HG02973 (cell line): ENCODE measurements at regions not wholly inside any gene's neighbourhood (a gene's known extent, or its start where the extent isn't known, plus 50 kb on each side); places are given as distances from the start of the nearest gene placed in this dataset.

ENCODE experiments used
- ATAC-seq: cut with Tn5 transposase; IDR thresholded peaks from one replicate; pipeline ENCODE4 v1.9.1; 2021; ENCODE audit warnings: moderate library complexity; ENCODE audit not compliant: unreplicated experiment

- ATAC-seq: no peak
Measured at GRCh38 chr5:57857696-57858095, 375.1 kb upstream of the ACTBL2 start.

- no peak for ATAC-seq
Measured at GRCh38 chr5:57855831-57856230, 373.2 kb upstream of the ACTBL2 start.

- ATAC-seq: no peak
Measured at GRCh38 chr5:57853929-57854697, 371.5 kb upstream of the ACTBL2 start.

- no peak for ATAC-seq
Measured at GRCh38 chr5:57850109-57850508, 367.5 kb upstream of the ACTBL2 start.

- no peak for ATAC-seq
Measured at GRCh38 chr5:57845025-57845424, 362.4 kb upstream of the ACTBL2 start.

- ATAC-seq: no peak
Measured at GRCh38 chr5:57844410-57844809, 361.8 kb upstream of the ACTBL2 start.

GRCh38 chr5:57843059-57843367, 360.4 kb upstream of the ACTBL2 start:
- no peak for ATAC-seq

- ATAC-seq: no peak
Measured at GRCh38 chr5:57842364-57843058, 359.9 kb upstream of the ACTBL2 start.

GRCh38 chr5:57841676-57842363, 359.2 kb upstream of the ACTBL2 start:
- ATAC-seq: no peak

GRCh38 chr5:57839437-57840079, 356.9 kb upstream of the ACTBL2 start:
- no peak for ATAC-seq

GRCh38 chr5:57839025-57839424, 356.4 kb upstream of the ACTBL2 start:
- no peak for ATAC-seq

- ATAC-seq: no peak
Measured at GRCh38 chr5:57836921-57837320, 354.3 kb upstream of the ACTBL2 start.

- no peak for ATAC-seq
Measured at GRCh38 chr5:57836331-57836730, 353.7 kb upstream of the ACTBL2 start.

GRCh38 chr5:57834829-57835608, 352.4 kb upstream of the ACTBL2 start:
- no peak for ATAC-seq

GRCh38 chr5:57833489-57833888, 350.9 kb upstream of the ACTBL2 start:
- no peak for ATAC-seq

GRCh38 chr5:57832875-57833274, 350.3 kb upstream of the ACTBL2 start:
- ATAC-seq: no peak

GRCh38 chr5:57831932-57832331, 349.3 kb upstream of the ACTBL2 start:
- no peak for ATAC-seq

GRCh38 chr5:57831090-57831489, 348.5 kb upstream of the ACTBL2 start:
- no peak for ATAC-seq

- no peak for ATAC-seq
Measured at GRCh38 chr5:57828221-57828620, 345.6 kb upstream of the ACTBL2 start.

- ATAC-seq: no peak
Measured at GRCh38 chr5:57825031-57825686, 342.5 kb upstream of the ACTBL2 start.
